Thoracic aorta (tissue), 2 donors: ENCODE measurements at regions not wholly inside any gene's neighbourhood (a gene's known extent, or its start where the extent isn't known, plus 50 kb on each side); places are given as distances from the start of the nearest gene placed in this dataset.

Experiments used
- ATAC-seq: fragments of 150-250 bp; one replicate; pipeline ENCODE4 v1.8.0; 2017; ENCODE audit warnings: low read depth; ENCODE audit not compliant: insufficient number of reproducible peaks, low FRiP score
- DNase-seq: peaks from one replicate; pipeline ENCODE4 v3.0.0-alpha.2; 2020; ENCODE audit warnings: low spot score
- H3K27ac ChIP-seq, 2 donors: fragments of 200-600 bp; sonication (generic); 1 replicate in 1 of 2; 2 replicates in 1 of 2; pipeline ENCODE4 v1.5.1; 2016; ENCODE audit warnings: mild to moderate bottlenecking in 2 of 2, moderate library complexity in 2 of 2
- H3K27me3 ChIP-seq: fragments of 200-600 bp; sonication (generic); replicated peaks from 2 replicates; pipeline ENCODE4 v1.6.0; 2016; ENCODE audit warnings: mild to moderate bottlenecking; ENCODE audit not compliant: insufficient read depth
- H3K36me3 ChIP-seq: fragments of 200-600 bp; sonication (generic); one replicate; pipeline ENCODE4 v1.5.1; 2016
- H3K4me1 ChIP-seq, 2 donors: fragments of 200-600 bp; sonication (generic); 1 replicate in 1 of 2; 2 replicates in 1 of 2; pipeline versions ENCODE4 v1.5.1 to v1.6.0; 2016; ENCODE audit warnings: low read depth in 2 of 2, mild to moderate bottlenecking in 1 of 2; ENCODE audit not compliant: control insufficient read depth in 1 of 2
- H3K4me3 ChIP-seq: fragments of 200-600 bp; sonication (generic); 2 replicates; pipeline ENCODE4 v1.5.1; 2016; ENCODE audit warnings: mild to moderate bottlenecking
- H3K9me3 ChIP-seq: fragments of 200-600 bp; sonication (generic); 2 replicates; pipeline ENCODE4 v1.5.1; 2016
- CTCF ChIP-seq: fragments of 200-600 bp; sonication (generic); IDR thresholded peaks from one replicate; pipeline ENCODE4 v1.5.1; 2019; ENCODE audit warnings: antibody characterized with exemption

- no peak for TF ChIP-seq CTCF
- no peaks in the 10 kb centered on the region for H3K4me1 ChIP-seq
- ATAC-seq (no peak), DNase-seq (no peak)
- no peak overlapping the region for H3K27ac ChIP-seq
- H3K9me3 ChIP-seq: no peaks in the 10 kb centered on the region
- no peaks in the 10 kb centered on the region for H3K27me3 ChIP-seq
- no peak overlapping the region for H3K4me3 ChIP-seq
- no peaks in the 10 kb centered on the region for H3K36me3 ChIP-seq
Observed at GRCh38 chr7:110382736-110383135, 708.2 kb upstream of the LRRN3 start.

- Histone ChIP-seq H3K4me1 (no peaks in the 10 kb centered on the region), H3K9me3 (no peaks in the 10 kb centered on the region), H3K27me3 (no peaks in the 10 kb centered on the region), H3K36me3 (no peaks in the 10 kb centered on the region), H3K4me3 (no peak overlapping the region), H3K27ac (no peak overlapping the region)
- TF ChIP-seq CTCF: no peak
- DNase-seq: no peak
- no peak for ATAC-seq
Observed at GRCh38 chr7:110386006-110386405, 704.9 kb upstream of the LRRN3 start.

GRCh38 chr7:110386913-110387312 is 704.0 kb upstream of the LRRN3 start:
- Histone ChIP-seq H3K27ac (no peak overlapping the region), H3K9me3 (no peaks in the 10 kb centered on the region), H3K4me1 (no peaks in the 10 kb centered on the region), H3K36me3 (no peaks in the 10 kb centered on the region), H3K4me3 (no peak overlapping the region), H3K27me3 (no peaks in the 10 kb centered on the region)
- DNase-seq: no peak
- no peak for TF ChIP-seq CTCF
- ATAC-seq: no peak

- no peak for ATAC-seq
- H3K36me3 ChIP-seq: no peaks in the 10 kb centered on the region
- TF ChIP-seq CTCF: no peak
Observed at GRCh38 chr7:110387689-110388088, 703.2 kb upstream of the LRRN3 start.

GRCh38 chr7:110388457-110388856 is 702.5 kb upstream of the LRRN3 start:
- Histone ChIP-seq H3K27ac (no peak overlapping the region), H3K4me1 (no peaks in the 10 kb centered on the region), H3K9me3 (no peaks in the 10 kb centered on the region), H3K36me3 (no peaks in the 10 kb centered on the region), H3K4me3 (no peak overlapping the region), H3K27me3 (no peaks in the 10 kb centered on the region)
- ATAC-seq: no peak
- TF ChIP-seq CTCF: no peak
- DNase-seq: no peak

More at GRCh38 chr7:110387689-110388088, 703.2 kb upstream of the LRRN3 start:
- H3K9me3 ChIP-seq: no peaks in the 10 kb centered on the region
- no peaks in the 10 kb centered on the region for H3K4me1 ChIP-seq
- no peak overlapping the region for H3K4me3 ChIP-seq
- DNase-seq: no peak
- H3K27me3 ChIP-seq: no peaks in the 10 kb centered on the region
- H3K27ac ChIP-seq: no peak overlapping the region
